GM21576 (cell line): ENCODE measurements at regions not wholly inside any gene's neighbourhood (a gene's known extent, or its start where the extent isn't known, plus 50 kb on each side); places are given as distances from the start of the nearest gene placed in this dataset.
"Not testable (repeated sequence)": the region's sequence is repeated elsewhere in the genome, so short reads cannot be mapped to it uniquely, and the experiment has no call there.

Experiments used
- ATAC-seq: cut with Tn5 transposase; IDR thresholded peaks from one replicate; pipeline ENCODE4 v1.9.1; 2021; ENCODE audit warnings: mild to moderate bottlenecking, moderate library complexity; ENCODE audit not compliant: unreplicated experiment

DNA sequence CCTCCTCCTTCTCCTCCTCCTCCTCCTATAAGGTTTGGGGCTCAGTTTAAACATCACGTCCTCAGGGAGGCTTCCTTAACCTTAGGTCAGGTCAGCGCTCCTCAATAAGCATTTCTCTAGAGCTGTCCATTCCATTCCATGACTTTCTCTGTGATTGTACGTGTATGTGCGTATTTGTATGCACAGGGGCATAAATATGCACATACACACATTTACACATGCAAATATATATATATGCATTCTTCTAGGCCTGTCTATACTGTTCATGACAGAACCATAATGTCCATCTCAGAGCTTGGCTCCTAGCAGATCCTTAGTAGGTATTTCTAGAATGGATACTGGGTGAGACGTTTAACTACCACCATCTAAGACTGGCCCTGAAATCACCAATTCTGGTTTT lies 258.6 kb downstream of the STIM2 start:
- no peak for ATAC-seq

GRCh38 chr4:27121830-27122229 lies 261.2 kb downstream of the STIM2 start:
- no peak for ATAC-seq

DNA sequence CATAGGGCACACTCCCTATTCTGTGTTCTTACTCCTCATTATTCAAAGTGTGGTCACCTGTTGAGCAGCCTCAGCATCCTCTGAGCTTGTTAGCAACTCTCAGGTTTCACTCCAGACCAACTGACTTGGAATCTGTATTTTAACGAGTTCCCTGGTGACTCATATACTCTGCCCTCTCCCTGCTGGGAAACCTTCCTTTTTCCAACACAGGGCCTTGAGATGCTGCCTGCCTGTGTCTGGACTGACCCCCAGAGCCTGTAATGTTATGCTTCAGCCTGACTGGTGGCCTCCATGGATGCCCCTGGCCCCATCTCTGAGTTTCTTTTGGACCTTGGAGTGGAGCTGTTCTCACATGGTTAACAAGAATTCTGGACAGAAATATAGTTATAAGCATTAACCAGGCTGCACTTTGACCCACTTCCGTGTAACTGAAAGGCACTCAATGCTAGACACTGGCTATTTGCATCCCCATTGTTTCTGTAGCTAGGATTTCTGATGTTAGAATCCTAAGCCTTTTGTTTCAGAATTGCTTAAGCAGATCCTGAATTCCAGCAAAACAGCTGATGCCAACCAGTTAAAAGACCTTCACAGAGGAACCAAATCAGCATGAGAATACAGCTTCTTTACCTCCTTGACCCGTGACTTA lies 262.6 kb downstream of the STIM2 start:
- ATAC-seq, result no peak

- ATAC-seq, result no peak
These were observed 263.1 kb downstream of the STIM2 start for GRCh38 chr4:27123769-27124124.

DNA sequence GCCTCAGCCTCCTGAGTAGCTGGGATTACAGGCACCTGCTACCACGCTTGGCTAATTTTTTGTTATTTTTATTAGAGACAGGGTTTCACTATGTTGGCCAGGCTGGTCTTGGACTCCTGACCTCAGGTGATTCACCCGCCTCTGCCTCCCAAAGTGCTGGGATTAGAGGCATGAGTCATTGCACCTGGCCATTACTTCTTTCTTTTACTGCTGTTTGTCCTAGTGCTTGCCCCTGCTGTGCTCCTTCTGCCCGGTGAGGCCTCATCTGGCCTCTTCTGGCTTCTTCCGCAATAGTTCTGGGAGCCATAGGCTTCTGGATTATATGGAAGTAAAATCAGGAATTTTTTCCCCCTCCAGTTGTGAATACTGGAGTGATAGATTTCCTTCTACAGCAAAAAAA lies 266.3 kb downstream of the STIM2 start:
- ATAC-seq, result not testable (repeated sequence)

GRCh38 chr4:27128443-27128842 lies 267.8 kb downstream of the STIM2 start:
- no peak for ATAC-seq

DNA sequence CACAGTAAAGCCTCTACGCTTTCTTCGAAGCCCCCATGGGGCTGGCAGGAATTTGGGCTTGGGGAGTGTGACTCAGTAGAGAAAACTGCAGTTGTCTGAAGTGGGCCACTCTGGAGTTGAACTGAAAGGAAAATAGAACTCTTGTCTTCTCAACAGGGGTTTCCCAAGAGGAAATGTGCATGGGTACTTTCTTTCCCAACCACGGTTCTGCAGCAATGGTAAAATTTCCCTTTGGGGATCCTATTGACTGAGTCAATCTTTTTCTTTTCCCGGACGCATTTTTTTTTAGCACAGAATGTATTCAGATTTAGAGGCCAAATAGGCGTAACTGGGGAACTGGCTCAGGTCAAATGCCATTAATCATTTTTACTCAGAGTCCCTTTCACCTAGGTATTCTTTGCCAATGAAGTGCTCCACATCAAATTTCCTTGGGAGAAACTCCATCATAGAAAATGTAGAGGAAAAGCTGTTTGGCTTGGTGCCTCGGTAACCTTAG lies 269.3 kb downstream of the STIM2 start:
- ATAC-seq, result no peak

DNA sequence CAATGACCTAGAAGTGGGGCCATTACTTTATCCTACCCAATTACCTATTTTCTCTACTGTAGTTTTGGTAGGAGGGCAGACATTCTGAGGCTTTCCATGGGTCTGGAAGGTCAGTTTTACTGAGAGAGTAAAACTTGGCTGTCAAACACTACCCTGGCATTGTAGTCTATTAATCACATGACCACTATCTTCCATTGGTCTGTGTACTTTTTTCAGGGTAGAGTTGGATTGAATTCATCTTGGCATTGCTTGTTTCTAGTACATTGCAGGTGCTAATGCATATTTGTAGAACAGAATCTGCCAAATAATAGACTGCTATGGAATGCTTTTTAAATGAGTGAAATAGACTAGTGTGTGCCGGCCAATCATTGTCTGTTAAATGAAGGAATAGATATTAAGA lies 271.9 kb downstream of the STIM2 start:
- no peak for ATAC-seq

DNA sequence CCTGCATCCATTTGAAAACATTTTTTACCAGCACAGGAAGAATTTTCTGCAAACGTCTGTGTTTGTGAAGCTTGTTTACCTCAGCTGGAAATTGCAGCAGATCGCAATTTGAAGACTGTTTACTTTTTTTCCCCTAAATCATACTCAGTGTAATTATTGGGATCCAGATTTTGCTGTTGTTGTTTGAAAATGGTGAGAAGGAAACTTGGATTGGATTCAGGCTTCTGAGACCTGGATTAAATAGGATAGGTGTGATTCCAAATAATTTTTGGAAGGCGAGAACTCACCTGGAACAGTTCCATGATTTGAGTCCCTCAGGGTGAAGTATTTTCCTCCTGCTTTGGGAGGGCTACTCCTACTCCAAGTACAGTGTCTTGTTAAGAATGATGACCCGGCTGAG lies 279.8 kb downstream of the STIM2 start:
- no peak for ATAC-seq

DNA sequence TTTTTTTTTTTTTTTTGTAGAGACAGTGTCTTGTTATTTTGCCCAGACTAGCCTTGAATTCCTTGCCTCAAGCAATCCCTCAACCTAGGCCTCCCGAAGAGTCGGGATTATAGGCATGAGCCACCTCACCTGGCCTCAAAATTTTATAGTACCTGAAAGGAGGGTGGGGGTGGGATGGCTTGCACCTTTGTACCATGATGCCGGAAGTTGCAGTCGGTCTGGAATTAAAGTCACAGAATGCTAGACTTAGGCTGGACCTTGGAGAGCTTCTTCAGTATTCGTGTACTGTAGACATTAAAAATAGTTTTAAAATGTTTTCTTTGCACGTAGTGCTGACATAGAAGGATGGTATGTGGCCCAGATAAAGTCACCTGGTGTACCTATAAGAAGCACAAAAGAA lies 280.9 kb downstream of the STIM2 start:
- ATAC-seq, result no peak

- ATAC-seq, result no peak
These were observed 282.2 kb downstream of the STIM2 start for GRCh38 chr4:27142841-27143240.

DNA sequence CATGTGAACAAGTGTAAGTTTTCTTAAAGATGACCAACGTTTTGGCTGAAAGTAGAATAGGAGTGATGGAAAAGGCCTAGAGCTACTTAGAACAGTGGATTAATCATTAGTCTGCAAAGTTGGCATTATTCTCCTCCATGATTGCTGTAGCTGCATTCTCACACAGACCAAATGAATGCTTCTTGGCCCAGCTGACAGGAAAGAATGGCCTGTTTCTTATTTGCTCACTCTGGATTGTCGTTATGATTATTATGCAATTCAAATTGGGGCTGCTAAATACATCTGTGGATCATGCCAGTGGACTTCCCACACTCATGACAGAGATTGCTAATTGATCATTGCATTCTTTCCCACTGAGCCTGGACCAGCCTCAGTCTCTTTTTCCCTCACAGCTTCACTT lies 285.0 kb downstream of the STIM2 start:
- no peak for ATAC-seq

DNA sequence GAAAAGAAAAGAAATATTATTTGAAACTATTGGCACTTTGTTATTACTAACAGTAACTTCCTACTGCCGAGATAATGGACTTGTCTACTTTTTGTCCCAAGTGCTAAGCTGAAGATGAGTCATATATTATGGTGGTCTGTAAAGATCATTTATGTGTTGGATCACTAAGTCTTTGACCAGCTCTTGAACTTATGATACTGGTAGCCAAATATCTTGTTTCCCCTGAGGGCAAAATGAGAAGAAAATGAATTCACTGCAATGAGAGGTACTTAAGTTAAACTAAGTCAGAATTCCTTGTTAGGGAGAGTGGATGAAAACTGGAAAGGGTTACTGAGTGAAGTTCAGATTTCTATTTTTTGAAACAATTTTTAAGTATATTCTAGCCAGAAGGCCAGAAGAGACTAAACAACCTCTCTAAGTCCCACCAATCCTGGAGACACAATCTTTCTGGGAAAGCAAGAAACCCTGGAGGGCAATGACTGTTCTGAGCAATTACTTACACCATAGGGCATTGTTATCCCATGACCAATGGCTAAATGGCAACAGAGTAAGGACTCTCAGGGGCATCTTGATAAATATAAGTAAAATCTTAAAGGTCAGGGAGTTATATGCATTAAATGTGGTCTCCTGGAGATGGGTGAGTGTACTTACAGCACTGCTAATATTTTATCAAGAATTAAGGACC lies 287.7 kb downstream of the STIM2 start:
- ATAC-seq, result no peak

DNA sequence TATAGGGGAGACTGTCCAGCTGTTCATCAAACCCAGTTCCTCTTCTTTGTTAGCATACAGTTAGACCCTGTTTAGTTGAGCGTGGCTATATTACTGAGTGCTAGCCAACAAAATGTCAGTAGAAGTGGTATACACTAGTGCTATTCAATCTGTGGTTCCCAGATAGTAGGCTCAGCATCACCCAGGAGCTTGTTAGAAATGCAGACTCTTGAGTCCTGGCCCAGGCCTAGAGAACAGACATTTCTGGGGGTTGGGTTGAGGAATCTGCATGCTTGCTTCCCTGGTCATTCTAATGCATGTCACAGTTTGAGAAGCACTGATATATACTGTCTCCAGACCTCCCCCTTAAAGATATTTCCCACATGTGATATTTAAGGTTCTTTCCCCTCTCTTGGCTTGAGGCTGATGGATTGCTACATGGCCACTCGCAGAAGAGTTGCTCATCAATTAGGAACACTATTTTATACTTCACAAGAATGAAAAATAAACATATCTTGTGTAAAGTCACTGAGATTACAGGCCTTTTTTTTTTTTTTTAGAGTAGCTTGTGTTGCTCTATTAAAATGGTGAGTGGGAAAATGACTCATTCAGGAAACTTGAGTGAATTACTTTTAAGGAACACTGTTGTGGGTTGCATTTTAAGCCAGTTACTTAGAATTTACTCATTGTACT lies 289.0 kb downstream of the STIM2 start:
- ATAC-seq, result no peak

- ATAC-seq, result no peak
These were observed 292.1 kb downstream of the STIM2 start for GRCh38 chr4:27152703-27153102.

DNA sequence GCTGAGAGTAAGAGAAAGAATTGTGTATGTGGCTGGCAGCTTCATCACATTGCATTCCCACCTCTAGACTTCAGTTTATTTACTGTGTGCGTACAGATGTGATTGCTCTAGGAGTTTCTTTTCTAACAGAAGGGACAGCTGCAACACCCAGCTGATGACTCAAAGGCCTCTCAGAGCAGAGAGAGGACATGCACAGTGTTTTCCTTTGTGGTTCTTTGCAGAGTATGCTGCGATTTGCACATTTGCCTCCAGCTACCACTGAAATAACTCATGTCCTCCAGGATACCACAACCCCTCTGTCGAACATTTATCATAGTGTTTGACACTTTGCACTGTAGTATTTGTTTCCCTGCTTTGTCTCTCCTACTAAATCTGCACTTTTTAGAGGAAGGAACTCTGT lies 294.1 kb downstream of the STIM2 start:
- no peak for ATAC-seq

GRCh38 chr4:27161191-27161590 lies 300.6 kb downstream of the STIM2 start:
- no peak for ATAC-seq

- ATAC-seq, result no peak
These were observed 308.1 kb downstream of the STIM2 start for GRCh38 chr4:27168783-27169182.

DNA sequence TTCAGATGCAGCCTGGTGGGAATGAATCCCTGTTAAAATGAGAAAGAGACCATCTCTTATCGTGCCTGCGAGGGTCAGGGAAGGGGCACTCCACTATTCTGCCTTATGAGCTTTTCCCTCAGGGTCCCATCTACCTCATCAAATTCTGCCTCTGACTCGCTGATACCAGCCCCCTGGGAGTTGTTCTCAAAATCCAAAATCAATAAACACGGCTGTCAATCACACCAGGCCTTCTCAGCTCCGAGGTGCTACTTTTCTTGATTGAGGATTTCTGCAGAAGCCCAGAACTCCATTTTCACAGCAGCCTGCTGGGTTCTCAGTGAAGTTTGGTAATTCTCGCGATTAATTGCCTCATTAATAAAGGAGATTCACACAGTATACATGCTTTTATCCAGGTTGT lies 312.6 kb downstream of the STIM2 start:
- no peak for ATAC-seq

DNA sequence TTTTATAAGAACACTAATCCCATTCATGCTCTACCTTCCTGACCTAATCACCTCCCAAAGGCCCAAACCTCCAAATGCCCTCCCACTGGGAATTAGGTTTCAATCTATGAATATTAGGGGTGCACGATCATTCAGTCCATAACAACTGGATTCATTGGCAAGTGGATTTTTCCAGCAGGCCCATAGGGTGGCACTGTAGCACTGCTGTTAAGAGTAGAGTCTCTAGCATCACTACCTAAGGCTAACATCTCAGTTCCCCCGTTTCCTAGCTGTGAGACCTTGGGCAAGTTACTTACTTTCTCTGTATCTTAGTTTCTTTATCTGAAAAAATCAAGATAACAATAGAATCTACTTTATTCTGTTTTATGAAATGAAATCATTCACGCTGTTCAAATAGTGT lies 315.8 kb downstream of the STIM2 start:
- no peak for ATAC-seq

DNA sequence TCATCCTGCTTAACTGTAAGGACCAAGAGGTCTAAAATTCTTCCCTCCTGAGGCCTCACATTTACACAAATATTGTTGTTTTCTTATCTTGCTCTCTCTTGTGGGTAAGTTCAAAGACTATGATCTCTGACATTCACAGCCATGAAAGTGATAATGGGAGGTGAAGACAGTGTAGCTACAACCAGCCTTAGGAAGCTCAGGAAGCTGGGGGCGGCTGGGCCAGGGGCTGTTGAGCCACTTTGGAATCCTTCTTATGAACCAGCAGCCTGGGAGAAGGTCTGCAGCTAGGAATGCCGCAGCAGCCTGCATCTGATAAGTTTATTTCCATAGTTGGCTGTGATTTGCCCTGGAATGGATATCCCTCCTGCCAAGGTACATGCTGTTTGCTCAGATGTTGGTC lies 316.2 kb downstream of the STIM2 start:
- ATAC-seq, result no peak

DNA sequence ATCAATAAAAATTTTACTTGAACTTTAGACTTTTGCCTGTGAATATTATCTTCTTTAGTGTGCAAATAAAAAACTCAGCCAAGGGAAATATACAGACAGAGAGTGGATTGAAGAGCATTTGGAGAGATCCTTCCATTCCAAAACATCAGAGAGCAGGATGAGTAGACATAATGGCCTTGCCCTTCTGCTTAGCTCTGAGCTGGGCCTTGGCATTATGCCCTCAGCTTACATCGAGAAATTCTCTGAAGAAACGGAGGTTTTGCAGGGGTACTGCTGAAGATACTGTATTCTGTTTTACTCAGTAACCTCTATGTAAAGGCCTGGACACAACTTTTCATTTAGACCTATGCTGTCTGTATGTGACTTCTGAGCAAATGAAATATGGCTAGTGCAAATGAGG lies 317.4 kb downstream of the STIM2 start:
- no peak for ATAC-seq
